H9 (cell line): ENCODE measurements at regions not wholly inside any gene's neighbourhood (a gene's known extent, or its start where the extent isn't known, plus 50 kb on each side); places are given as distances from the start of the nearest gene placed in this dataset.
"Not testable (repeated sequence)": the region's sequence is repeated elsewhere in the genome, so short reads cannot be mapped to it uniquely, and the experiment has no call there.

Experiments
- DNase-seq: peaks from one replicate; pipeline ENCODE4 v3.0.0-alpha.2; 2017
- H2AFZ ChIP-seq: one replicate; pipeline ENCODE4 v1.6.1; 2013; ENCODE audit warnings: mild to moderate bottlenecking, low read length, control low read depth, moderate library complexity
- H2AK5ac ChIP-seq: 2 replicates; pipeline ENCODE4 v1.6.1; 2013; ENCODE audit warnings: low read length, control low read depth, mixed read lengths; ENCODE audit not compliant: insufficient read length
- H2BK120ac ChIP-seq: one replicate; pipeline ENCODE4 v1.6.1; 2013; ENCODE audit warnings: low read depth, mild to moderate bottlenecking, low read length, control low read depth, inconsistent platforms; ENCODE audit not compliant: poor library complexity, severe bottlenecking
- H2BK12ac ChIP-seq: 2 replicates; pipeline ENCODE4 v1.6.1; 2013; ENCODE audit warnings: low read length, control low read depth, mixed read lengths, low read depth; ENCODE audit not compliant: insufficient read length
- H2BK15ac ChIP-seq: 2 replicates; pipeline ENCODE4 v1.6.1; 2013; ENCODE audit warnings: low read depth, low read length, control low read depth
- H2BK20ac ChIP-seq: one replicate; pipeline ENCODE4 v1.6.1; 2013; ENCODE audit warnings: low read depth, mild to moderate bottlenecking, low read length, control low read depth, inconsistent platforms; ENCODE audit not compliant: poor library complexity, severe bottlenecking
- H2BK5ac ChIP-seq: 2 replicates; pipeline ENCODE4 v1.6.1; 2013; ENCODE audit warnings: low read length, control low read depth, mixed read lengths; ENCODE audit not compliant: insufficient read length
- H3K14ac ChIP-seq: 2 replicates; pipeline ENCODE4 v1.6.1; 2013; ENCODE audit warnings: low read length, control low read depth; ENCODE audit not compliant: insufficient read depth
- H3K18ac ChIP-seq: 2 replicates; pipeline ENCODE4 v1.6.1; 2013; ENCODE audit warnings: low read depth, mild to moderate bottlenecking, mixed read lengths, low read length, control low read depth; ENCODE audit not compliant: insufficient read length
- H3K23ac ChIP-seq: 2 replicates; pipeline ENCODE4 v1.6.1; 2013; ENCODE audit warnings: low read length, control low read depth, mixed read lengths, low read depth; ENCODE audit not compliant: insufficient read length
- H3K23me2 ChIP-seq: 2 replicates; pipeline ENCODE4 v1.6.1; 2013; ENCODE audit warnings: low read depth, mild to moderate bottlenecking, mixed read lengths, low read length, control low read depth; ENCODE audit not compliant: insufficient read length, poor library complexity, severe bottlenecking
- H3K27ac ChIP-seq: 2 replicates; pipeline ENCODE4 v1.5.1; 2013; ENCODE audit warnings: low read length, control low read depth, mixed read lengths, low read depth; ENCODE audit not compliant: insufficient read length
- H3K27me3 ChIP-seq: 2 replicates; pipeline ENCODE4 v1.6.1; 2013; ENCODE audit warnings: low read length, control low read depth, inconsistent platforms; ENCODE audit not compliant: insufficient read depth
- H3K4ac ChIP-seq: 2 replicates; pipeline ENCODE4 v1.6.1; 2013; ENCODE audit warnings: low read depth, mild to moderate bottlenecking, control low read depth, inconsistent platforms, low read length, moderate library complexity
- H3K4me1 ChIP-seq: 2 replicates; pipeline ENCODE4 v1.6.1; 2013; ENCODE audit warnings: low read length, control low read depth, inconsistent platforms; ENCODE audit not compliant: insufficient read depth
- H3K4me2 ChIP-seq: 2 replicates; pipeline ENCODE4 v1.6.1; 2013; ENCODE audit warnings: low read length, control low read depth, mixed read lengths; ENCODE audit not compliant: insufficient read length, insufficient read depth
- H3K56ac ChIP-seq: 2 replicates; pipeline ENCODE4 v1.6.1; 2013; ENCODE audit warnings: low read depth, mild to moderate bottlenecking, mixed read lengths, low read length, control low read depth; ENCODE audit not compliant: insufficient read length
- H3K79me1 ChIP-seq: 2 replicates; pipeline ENCODE4 v1.6.1; 2013; ENCODE audit warnings: low read depth, mild to moderate bottlenecking, moderate library complexity, low read length, control low read depth, inconsistent platforms; ENCODE audit not compliant: insufficient read depth, poor library complexity, severe bottlenecking
- H3K79me2 ChIP-seq: 2 replicates; pipeline ENCODE4 v1.6.1; 2013; ENCODE audit warnings: low read length, control low read depth, inconsistent platforms; ENCODE audit not compliant: insufficient read depth
- H3K9ac ChIP-seq: 2 replicates; pipeline ENCODE4 v1.6.1; 2013; ENCODE audit warnings: low read length, control low read depth, mixed read lengths; ENCODE audit not compliant: insufficient read length; ENCODE audit errors: extremely low read depth
- H3K9me3 ChIP-seq: one replicate; pipeline ENCODE4 v1.6.1; 2013; ENCODE audit warnings: low read depth, low read length, inconsistent platforms; ENCODE audit not compliant: control insufficient read depth
- H3T11ph ChIP-seq: one replicate; pipeline ENCODE4 v1.6.1; 2013; ENCODE audit warnings: mild to moderate bottlenecking, low read length, control low read depth, inconsistent platforms
- H4K20me1 ChIP-seq: one replicate; pipeline ENCODE4 v1.6.1; 2013; ENCODE audit not compliant: control insufficient read depth, insufficient read length, insufficient read depth
- H4K5ac ChIP-seq: 2 replicates; pipeline ENCODE4 v1.6.1; 2013; ENCODE audit warnings: low read depth, mild to moderate bottlenecking, mixed read lengths, low read length, control low read depth; ENCODE audit not compliant: insufficient read length
- H4K8ac ChIP-seq: replicated peaks from 2 replicates; pipeline ENCODE4 v1.6.1; 2013; ENCODE audit warnings: low read length, control low read depth, mixed read lengths, low read depth; ENCODE audit not compliant: insufficient read length
- H4K91ac ChIP-seq: 2 replicates; pipeline ENCODE4 v1.6.1; 2013; ENCODE audit warnings: low read depth, mild to moderate bottlenecking, moderate library complexity, mixed read lengths, low read length, control low read depth; ENCODE audit not compliant: insufficient read length
- H3K27ac Mint-ChIP-seq, 3 experiments: 2 replicates in 2 of 3; 3 replicates in 1 of 3; pipeline ENCODE4 v1.8.0; 2020 to 2021; ENCODE audit warnings: mixed read lengths in 3 of 3, mild to moderate bottlenecking in 1 of 3, moderate library complexity in 1 of 3
- H3K27me3 Mint-ChIP-seq: 2 replicates; pipeline ENCODE4 v1.8.0; 2021; ENCODE audit warnings: low read depth, mild to moderate bottlenecking, moderate library complexity, mixed read lengths
- H3K36me3 Mint-ChIP-seq, 3 experiments: 2 replicates in 2 of 3; 3 replicates in 1 of 3; pipeline ENCODE4 v1.8.0; 2020 to 2021; ENCODE audit warnings: low read depth in 3 of 3, mixed read lengths in 3 of 3; ENCODE audit not compliant: insufficient read depth in 1 of 3
- H3K4me1 Mint-ChIP-seq, 2 experiments: 2 replicates each; pipeline ENCODE4 v1.8.0; 2020; ENCODE audit warnings: mixed read lengths in 2 of 2
- H3K4me3 Mint-ChIP-seq, 2 experiments: 2 replicates in 1 of 2; 3 replicates in 1 of 2; pipeline ENCODE4 v1.8.0; 2020 to 2021; ENCODE audit warnings: mild to moderate bottlenecking in 2 of 2, mixed read lengths in 2 of 2, moderate library complexity in 1 of 2
- H3K9me3 Mint-ChIP-seq, 2 experiments: 2 replicates in 1 of 2; 3 replicates in 1 of 2; pipeline ENCODE4 v1.8.0; 2020; ENCODE audit warnings: mild to moderate bottlenecking in 2 of 2, mixed read lengths in 2 of 2, moderate library complexity in 1 of 2
- CTCF ChIP-seq: fragments of 200-600 bp; sonication (generic); conservative IDR thresholded peaks from 3 replicates; pipeline ENCODE4 v1.8.0; 2021; ENCODE audit warnings: antibody characterized with exemption, mild to moderate bottlenecking
- WGBS: extraction: QIAGEN DNeasy Blood & Tissue Kit; methylation state at CpG from one replicate; pipeline ENCODE4 v1.1.7; 2013; ENCODE audit warnings: missing lambda C conversion rate, low lambda C conversion rate, mixed read lengths; ENCODE audit not compliant: insufficient read length; ENCODE audit errors: extremely low coverage; 5-methylcytosine and 5-hydroxymethylcytosine counted together

GRCh38 chr1:194860248-194861201, 1674.1 kb upstream of the B3GALT2 start:
- H4K91ac ChIP-seq: no peak overlapping the region
- no peak overlapping the region for H3K14ac ChIP-seq
- no peak overlapping the region for H3K9ac ChIP-seq
- H4K5ac ChIP-seq: no peak overlapping the region
- DNase-seq: no peak
- 100% methylated on average over 1 of the region's 10 CpGs for WGBS
- Mint-ChIP-seq H3K27ac (no peak overlapping the region), H3K9me3 (peaks cover 3 to 5% of the 10 kb centered on the region in 2 experiments), H3K4me1 (no peaks in the 10 kb centered on the region), H3K4me3 (no peak overlapping the region), H3K27me3 (no peaks in the 10 kb centered on the region), H3K36me3 (peaks cover 0 to 4% (median 2%) of the 10 kb centered on the region in 3 experiments; a peak in 4 of 7 replicates)
- H3K23me2 ChIP-seq: no peaks in the 10 kb centered on the region
- no peak overlapping the region for H2BK12ac ChIP-seq
- no peaks in the 10 kb centered on the region for H3K27me3 ChIP-seq
- TF ChIP-seq CTCF: no peak
- no peak overlapping the region for H3K27ac ChIP-seq
- no peaks in the 10 kb centered on the region for H3K9me3 ChIP-seq
- H4K20me1 ChIP-seq: no peaks in the 10 kb centered on the region
- H3K4me1 ChIP-seq: no peaks in the 10 kb centered on the region
- H3K79me1 ChIP-seq: no peaks in the 10 kb centered on the region
- no peak overlapping the region for H4K8ac ChIP-seq
- no peak overlapping the region for H2AFZ ChIP-seq
- no peaks in the 10 kb centered on the region for H3K79me2 ChIP-seq
- H3T11ph ChIP-seq: no peak overlapping the region
- H2AK5ac ChIP-seq: no peak overlapping the region
- H3K4me2 ChIP-seq: no peak overlapping the region
- H2BK120ac ChIP-seq: no peak overlapping the region
- no peak overlapping the region for H3K18ac ChIP-seq
- no peak overlapping the region for H3K4ac ChIP-seq
- no peak overlapping the region for H2BK5ac ChIP-seq
- no peak overlapping the region for H3K23ac ChIP-seq
- H2BK15ac ChIP-seq: no peak overlapping the region
- H3K56ac ChIP-seq: no peak overlapping the region
- H2BK20ac ChIP-seq: no peak overlapping the region

GRCh38 chr1:194859481-194860154, 1673.2 kb upstream of the B3GALT2 start:
- H3K23me2 ChIP-seq, H2AFZ ChIP-seq, H3K18ac ChIP-seq, H2BK120ac ChIP-seq, DNase-seq, H3K9me3 Mint-ChIP-seq, H4K20me1 ChIP-seq, H3K4me2 ChIP-seq, H2BK20ac ChIP-seq, H2BK5ac ChIP-seq, H4K5ac ChIP-seq, H3K9me3 ChIP-seq, H3K79me1 ChIP-seq, H3K9ac ChIP-seq, H3K27me3 ChIP-seq, H3K56ac ChIP-seq, H3K36me3 Mint-ChIP-seq, H3K4ac ChIP-seq, H2BK12ac ChIP-seq, H3K27ac ChIP-seq, H3K23ac ChIP-seq, H2AK5ac ChIP-seq, H3K14ac ChIP-seq, H3K27ac Mint-ChIP-seq, H3K4me1 ChIP-seq, H3K4me3 Mint-ChIP-seq, H3K4me1 Mint-ChIP-seq, H2BK15ac ChIP-seq, H3K27me3 Mint-ChIP-seq, H3T11ph ChIP-seq, H3K79me2 ChIP-seq, H4K8ac ChIP-seq, H4K91ac ChIP-seq: not testable (repeated sequence)
- no CpG with 5 or more reads among the region's 17 CpGs for WGBS
